Activated B cell treated with CpG ODN at 0.5 μM for 24 hours (primary cell): ENCODE measurements at regions not wholly inside any gene's neighbourhood (a gene's known extent, or its start where the extent isn't known, plus 50 kb on each side); places are given as distances from the start of the nearest gene placed in this dataset.

Experiments used
- ATAC-seq: fragments of 200-7000 bp; cut with Tn5 transposase; one replicate; pipeline ENCODE4 v1.10.0; 2021; ENCODE audit warnings: low read depth, mild to moderate bottlenecking, moderate library complexity
- CTCF ChIA-PET: fragments of 350-600 bp; sonication (Branson Sonifier 250); formaldehyde crosslinking; loops from one replicate; lab custom pipeline; 2021; ENCODE audit warnings: antibody characterized with exemption; lab: Charles Lee
- POLR2A ChIA-PET: fragments of 350-600 bp; sonication (Branson Sonifier 250); formaldehyde crosslinking; loops from one replicate; lab custom pipeline; 2021; ENCODE audit warnings: antibody characterized with exemption; lab: Charles Lee
- DNase-seq: peaks from one replicate; pipeline ENCODE4 v3.0.0; 2022
- H3K27ac Mint-ChIP-seq: one replicate; pipeline ENCODE4 v1.8.0; 2020; ENCODE audit warnings: mixed read lengths
- H3K27me3 Mint-ChIP-seq: one replicate; pipeline ENCODE4 v1.8.0; 2021; ENCODE audit warnings: mixed read lengths
- H3K36me3 Mint-ChIP-seq: one replicate; pipeline ENCODE4 v1.8.0; 2021; ENCODE audit warnings: low read depth, mixed read lengths
- H3K4me1 Mint-ChIP-seq: one replicate; pipeline ENCODE4 v1.8.0; 2021; ENCODE audit warnings: mixed read lengths
- H3K4me3 Mint-ChIP-seq: one replicate; pipeline ENCODE4 v1.8.0; 2020; ENCODE audit warnings: mild to moderate bottlenecking, mixed read lengths
- H3K9me3 Mint-ChIP-seq: one replicate; pipeline ENCODE4 v1.8.0; 2020; ENCODE audit warnings: mixed read lengths
- intact Hi-C: fragments of 100-400 bp; cut with micrococcal nuclease; formaldehyde crosslinking; loops from one replicate; pipeline ENCODE4 v1.15.1; 2024
- TF ChIP-seq, protein P1 (sequence below): fragments of 200-600 bp; IDR thresholded peaks from one replicate; pipeline ENCODE4 v1.8.0; 2022; ENCODE audit warnings: antibody characterized with exemption, mild to moderate bottlenecking

- TF ChIP-seq, protein P1, sequence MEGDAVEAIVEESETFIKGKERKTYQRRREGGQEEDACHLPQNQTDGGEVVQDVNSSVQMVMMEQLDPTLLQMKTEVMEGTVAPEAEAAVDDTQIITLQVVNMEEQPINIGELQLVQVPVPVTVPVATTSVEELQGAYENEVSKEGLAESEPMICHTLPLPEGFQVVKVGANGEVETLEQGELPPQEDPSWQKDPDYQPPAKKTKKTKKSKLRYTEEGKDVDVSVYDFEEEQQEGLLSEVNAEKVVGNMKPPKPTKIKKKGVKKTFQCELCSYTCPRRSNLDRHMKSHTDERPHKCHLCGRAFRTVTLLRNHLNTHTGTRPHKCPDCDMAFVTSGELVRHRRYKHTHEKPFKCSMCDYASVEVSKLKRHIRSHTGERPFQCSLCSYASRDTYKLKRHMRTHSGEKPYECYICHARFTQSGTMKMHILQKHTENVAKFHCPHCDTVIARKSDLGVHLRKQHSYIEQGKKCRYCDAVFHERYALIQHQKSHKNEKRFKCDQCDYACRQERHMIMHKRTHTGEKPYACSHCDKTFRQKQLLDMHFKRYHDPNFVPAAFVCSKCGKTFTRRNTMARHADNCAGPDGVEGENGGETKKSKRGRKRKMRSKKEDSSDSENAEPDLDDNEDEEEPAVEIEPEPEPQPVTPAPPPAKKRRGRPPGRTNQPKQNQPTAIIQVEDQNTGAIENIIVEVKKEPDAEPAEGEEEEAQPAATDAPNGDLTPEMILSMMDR = no peak
- ATAC-seq (no peak), DNase-seq (no peak)
- H3K9me3 Mint-ChIP-seq = no peaks in the 10 kb centered on the region
- H3K4me1 Mint-ChIP-seq = no peaks in the 10 kb centered on the region
- H3K4me3 Mint-ChIP-seq = no peak overlapping the region
- H3K36me3 Mint-ChIP-seq = peaks cover 3% of the 10 kb centered on the region
- ChIA-PET CTCF (no interaction called here), POLR2A (no interaction called here)
- H3K27ac Mint-ChIP-seq = no peak overlapping the region
- H3K27me3 Mint-ChIP-seq = no peaks in the 10 kb centered on the region
- intact Hi-C loops = no loop called here
These were observed 239.4 kb upstream of the STK26 start for GRCh38 chrX:131783555-131784308.

- intact Hi-C loops = no loop called here
- H3K27ac Mint-ChIP-seq = no peak overlapping the region
- H3K4me1 Mint-ChIP-seq = peaks cover 2% of the 10 kb centered on the region
- no peak overlapping the region for H3K4me3 Mint-ChIP-seq
- ATAC-seq (no peak), DNase-seq (no peak)
- TF ChIP-seq, protein P1 = no peak
- H3K27me3 Mint-ChIP-seq = no peaks in the 10 kb centered on the region
- CTCF ChIA-PET = no interaction called here
- H3K36me3 Mint-ChIP-seq = no peaks in the 10 kb centered on the region
- POLR2A ChIA-PET = interaction anchor here (0.6 kb wide), 1 partner anchor 1584 kb away, joined by 3 read pairs; no protein-coding TSS in a partner anchor
- H3K9me3 Mint-ChIP-seq = no peaks in the 10 kb centered on the region
These were observed 233.4 kb upstream of the STK26 start for GRCh38 chrX:131789664-131790063.

DNA sequence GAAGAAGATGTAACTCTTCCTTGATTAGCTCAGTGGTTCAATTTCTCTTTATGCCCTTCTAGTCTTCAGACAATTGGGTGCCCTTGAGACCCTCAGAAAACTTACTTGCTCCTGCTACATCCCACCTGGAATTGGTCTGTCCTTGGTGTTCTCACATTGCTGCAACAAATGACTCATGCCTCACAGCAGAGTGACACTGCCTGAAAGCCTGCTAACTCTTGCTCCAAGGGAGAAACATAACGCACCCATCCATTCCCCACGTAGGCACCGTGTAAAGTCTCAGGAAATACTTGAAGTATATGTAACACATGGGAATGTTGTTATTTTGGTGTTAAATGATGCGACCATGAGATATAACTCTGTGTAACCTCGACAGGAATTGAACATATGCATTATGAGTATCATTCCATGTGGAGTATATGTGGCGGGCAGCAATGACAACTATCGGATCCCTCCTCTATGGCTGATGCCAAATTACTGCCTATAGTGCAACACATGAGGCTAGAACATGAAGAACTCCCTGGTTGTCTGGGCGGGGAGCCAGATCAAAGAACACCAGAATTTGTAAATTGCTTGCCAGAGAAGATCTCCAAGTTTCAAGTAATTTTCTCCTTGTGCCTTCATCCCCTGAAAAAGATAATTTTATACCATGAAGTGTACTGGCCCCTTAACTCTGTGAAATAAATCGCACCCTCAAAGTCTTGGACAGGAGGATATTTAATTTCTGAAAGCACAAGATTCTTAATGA is 231.3 kb upstream of the STK26 start:
- ATAC-seq (no peak), DNase-seq (no peak)
- H3K27ac Mint-ChIP-seq = no peak overlapping the region
- no peak overlapping the region for H3K4me3 Mint-ChIP-seq
- POLR2A ChIA-PET = no interaction called here
- no peaks in the 10 kb centered on the region for H3K27me3 Mint-ChIP-seq
- no peaks in the 10 kb centered on the region for H3K36me3 Mint-ChIP-seq
- TF ChIP-seq, protein P1 = no peak
- CTCF ChIA-PET = no interaction called here
- H3K4me1 Mint-ChIP-seq = peaks cover 2% of the 10 kb centered on the region
- intact Hi-C loops = no loop called here
- no peaks in the 10 kb centered on the region for H3K9me3 Mint-ChIP-seq

GRCh38 chrX:131792356-131792749 is 230.7 kb upstream of the STK26 start:
- Mint-ChIP-seq H3K27ac (no peak overlapping the region), H3K27me3 (no peaks in the 10 kb centered on the region), H3K4me1 (peaks cover 2% of the 10 kb centered on the region), H3K36me3 (no peaks in the 10 kb centered on the region), H3K9me3 (no peaks in the 10 kb centered on the region), H3K4me3 (no peak overlapping the region)
- POLR2A ChIA-PET = no interaction called here
- intact Hi-C loops = no loop called here
- CTCF ChIA-PET = no interaction called here
- TF ChIP-seq, protein P1 = no peak
- no peak for ATAC-seq
- no peak for DNase-seq

GRCh38 chrX:131792789-131793462 is 230.2 kb upstream of the STK26 start:
- POLR2A ChIA-PET = no interaction called here
- H3K27me3 Mint-ChIP-seq = no peaks in the 10 kb centered on the region
- H3K36me3 Mint-ChIP-seq = no peaks in the 10 kb centered on the region
- no peak for ATAC-seq
- intact Hi-C loops = no loop called here
- H3K27ac Mint-ChIP-seq = no peak overlapping the region
- peaks cover 2% of the 10 kb centered on the region for H3K4me1 Mint-ChIP-seq
- H3K4me3 Mint-ChIP-seq = no peak overlapping the region
- TF ChIP-seq, protein P1 = no peak
- H3K9me3 Mint-ChIP-seq = no peaks in the 10 kb centered on the region
- CTCF ChIA-PET = no interaction called here
- DNase-seq = no peak
